Medulla oblongata (tissue), 1 donor: ENCODE measurements at regions not wholly inside any gene's neighbourhood (a gene's known extent, or its start where the extent isn't known, plus 50 kb on each side); places are given as distances from the start of the nearest gene placed in this dataset.

Source experiments
- DNase-seq: peaks from one replicate; pipeline ENCODE4 v3.0.0-alpha.2; 2015; ENCODE audit errors: extremely low spot score

- DNase-seq, result no peak
Measured at GRCh38 chr1:79852004-79852403, 845.5 kb upstream of the ADGRL4 start.

- DNase-seq, result no peak
Measured at GRCh38 chr1:79849388-79849787, 842.9 kb upstream of the ADGRL4 start.

- no peak for DNase-seq
Measured at GRCh38 chr1:79848316-79848715, 841.8 kb upstream of the ADGRL4 start.

- no peak for DNase-seq
Measured at GRCh38 chr1:79847700-79848099, 841.2 kb upstream of the ADGRL4 start.

- no peak for DNase-seq
Measured at GRCh38 chr1:79845936-79846335, 839.4 kb upstream of the ADGRL4 start.

- DNase-seq, result no peak
Measured at GRCh38 chr1:79842811-79843210, 836.3 kb upstream of the ADGRL4 start.

- DNase-seq, result no peak
Measured at GRCh38 chr1:79839882-79840281, 833.4 kb upstream of the ADGRL4 start.

- no peak for DNase-seq
Measured at GRCh38 chr1:79827446-79827845, 820.9 kb upstream of the ADGRL4 start.

- no peak for DNase-seq
Measured at GRCh38 chr1:79825551-79825950, 819.0 kb upstream of the ADGRL4 start.

GRCh38 chr1:79822053-79822452 lies 815.5 kb upstream of the ADGRL4 start:
- DNase-seq, result no peak

GRCh38 chr1:79819140-79819539 lies 812.6 kb upstream of the ADGRL4 start:
- DNase-seq, result no peak

GRCh38 chr1:79817031-79817560 lies 810.6 kb upstream of the ADGRL4 start:
- DNase-seq, result no peak

GRCh38 chr1:79815115-79815514 lies 808.6 kb upstream of the ADGRL4 start:
- DNase-seq, result no peak

- no peak for DNase-seq
Measured at GRCh38 chr1:79811173-79811572, 804.6 kb upstream of the ADGRL4 start.

GRCh38 chr1:79808816-79809475 lies 802.4 kb upstream of the ADGRL4 start:
- DNase-seq, result no peak

- DNase-seq, result no peak
Measured at GRCh38 chr1:79807816-79808215, 801.3 kb upstream of the ADGRL4 start.

- no peak for DNase-seq
Measured at GRCh38 chr1:79797487-79797886, 791.0 kb upstream of the ADGRL4 start.

- DNase-seq, result no peak
Measured at GRCh38 chr1:79796434-79796833, 789.9 kb upstream of the ADGRL4 start.

- no peak for DNase-seq
Measured at GRCh38 chr1:79792219-79792930, 785.8 kb upstream of the ADGRL4 start.

- DNase-seq, result no peak
Measured at GRCh38 chr1:79791488-79792218, 785.1 kb upstream of the ADGRL4 start.

GRCh38 chr1:79790950-79791349 lies 784.4 kb upstream of the ADGRL4 start:
- no peak for DNase-seq

- no peak for DNase-seq
Measured at GRCh38 chr1:79787631-79788030, 781.1 kb upstream of the ADGRL4 start.

GRCh38 chr1:79785964-79786363 lies 779.4 kb upstream of the ADGRL4 start:
- DNase-seq, result no peak
